ENCODE measurements at regions not wholly inside any gene's neighbourhood (a gene's known extent, or its start where the extent isn't known, plus 50 kb on each side); places are given as distances from the start of the nearest gene placed in this dataset.
"Not testable (repeated sequence)": the region's sequence is repeated elsewhere in the genome, so short reads cannot be mapped to it uniquely, and the experiment has no call there.

- no peaks in the 10 kb centered on the region for H3K36me3 Mint-ChIP-seq
- H3K4me3 Mint-ChIP-seq: no peak overlapping the region
- H3K27ac Mint-ChIP-seq: no peak overlapping the region
- DNase-seq: no peak
- H3K27me3 Mint-ChIP-seq: no peaks in the 10 kb centered on the region
- peaks cover 10% of the 10 kb centered on the region for H3K9me3 Mint-ChIP-seq
- no peaks in the 10 kb centered on the region for H3K4me1 Mint-ChIP-seq
These were observed 1156.6 kb downstream of the PLA2G4A start for GRCh38 chr1:187985145-187985896.

GRCh38 chr1:187985897-187986654, 1157.3 kb downstream of the PLA2G4A start:
- Mint-ChIP-seq H3K27me3 (no peaks in the 10 kb centered on the region), H3K4me3 (no peak overlapping the region), H3K4me1 (no peaks in the 10 kb centered on the region), H3K27ac (no peak overlapping the region), H3K36me3 (no peaks in the 10 kb centered on the region), H3K9me3 (peaks cover 5% of the 10 kb centered on the region)
- no peak for DNase-seq

- Mint-ChIP-seq H3K4me1 (no peaks in the 10 kb centered on the region), H3K36me3 (no peaks in the 10 kb centered on the region), H3K27ac (no peak overlapping the region), H3K4me3 (no peak overlapping the region), H3K27me3 (no peaks in the 10 kb centered on the region), H3K9me3 (peaks cover 4% of the 10 kb centered on the region)
- DNase-seq: no peak
These were observed 1158.6 kb downstream of the PLA2G4A start for GRCh38 chr1:187987236-187987776.

- Mint-ChIP-seq H3K27me3 (no peaks in the 10 kb centered on the region), H3K4me3 (no peak overlapping the region), H3K4me1 (no peaks in the 10 kb centered on the region), H3K9me3 (peaks cover 2% of the 10 kb centered on the region), H3K36me3 (no peaks in the 10 kb centered on the region), H3K27ac (no peak overlapping the region)
- DNase-seq: no peak
These were observed 1163.2 kb downstream of the PLA2G4A start for GRCh38 chr1:187991944-187992343.

- no peaks in the 10 kb centered on the region for H3K27me3 Mint-ChIP-seq
- peaks cover 2% of the 10 kb centered on the region for H3K9me3 Mint-ChIP-seq
- no peaks in the 10 kb centered on the region for H3K4me1 Mint-ChIP-seq
- H3K36me3 Mint-ChIP-seq: no peaks in the 10 kb centered on the region
- DNase-seq: no peak
- H3K4me3 Mint-ChIP-seq: no peak overlapping the region
- H3K27ac Mint-ChIP-seq: no peak overlapping the region
These were observed 1168.0 kb downstream of the PLA2G4A start for GRCh38 chr1:187996780-187997179.

GRCh38 chr1:187999973-188000372, 1171.2 kb downstream of the PLA2G4A start:
- peaks cover 4% of the 10 kb centered on the region for H3K9me3 Mint-ChIP-seq
- no peaks in the 10 kb centered on the region for H3K27me3 Mint-ChIP-seq
- H3K27ac Mint-ChIP-seq: no peak overlapping the region
- no peak for DNase-seq
- no peaks in the 10 kb centered on the region for H3K36me3 Mint-ChIP-seq
- no peak overlapping the region for H3K4me3 Mint-ChIP-seq
- no peaks in the 10 kb centered on the region for H3K4me1 Mint-ChIP-seq

- H3K27me3 Mint-ChIP-seq, H3K9me3 Mint-ChIP-seq, H3K4me1 Mint-ChIP-seq, DNase-seq, H3K36me3 Mint-ChIP-seq, H3K27ac Mint-ChIP-seq, H3K4me3 Mint-ChIP-seq: not testable (repeated sequence)
These were observed 1174.9 kb downstream of the PLA2G4A start for GRCh38 chr1:188003687-188004086.

GRCh38 chr1:188004849-188005248, 1176.1 kb downstream of the PLA2G4A start:
- Mint-ChIP-seq H3K27me3 (no peaks in the 10 kb centered on the region), H3K4me1 (no peaks in the 10 kb centered on the region), H3K27ac (no peak overlapping the region), H3K4me3 (no peak overlapping the region), H3K36me3 (no peaks in the 10 kb centered on the region), H3K9me3 (peaks cover 5% of the 10 kb centered on the region)
- no peak for DNase-seq

- DNase-seq: no peak
- Mint-ChIP-seq H3K4me1 (no peaks in the 10 kb centered on the region), H3K9me3 (peaks cover 5% of the 10 kb centered on the region), H3K4me3 (no peak overlapping the region), H3K27ac (no peak overlapping the region), H3K36me3 (no peaks in the 10 kb centered on the region), H3K27me3 (no peaks in the 10 kb centered on the region)
These were observed 1177.6 kb downstream of the PLA2G4A start for GRCh38 chr1:188006354-188006753.

- not testable (repeated sequence) for H3K36me3 Mint-ChIP-seq, H3K4me1 Mint-ChIP-seq
These were observed 1184.6 kb downstream of the PLA2G4A start for GRCh38 chr1:188013222-188013849.

GRCh38 chr1:188017921-188018320, 1189.2 kb downstream of the PLA2G4A start:
- Mint-ChIP-seq H3K4me3 (no peak overlapping the region), H3K4me1 (no peaks in the 10 kb centered on the region), H3K27me3 (no peaks in the 10 kb centered on the region), H3K27ac (no peak overlapping the region), H3K9me3 (no peaks in the 10 kb centered on the region), H3K36me3 (no peaks in the 10 kb centered on the region)
- DNase-seq: no peak

More at GRCh38 chr1:188013222-188013849, 1184.6 kb downstream of the PLA2G4A start:
- not testable (repeated sequence) for H3K4me3 Mint-ChIP-seq, H3K9me3 Mint-ChIP-seq, H3K27ac Mint-ChIP-seq, H3K27me3 Mint-ChIP-seq, DNase-seq

- Mint-ChIP-seq H3K4me1 (no peaks in the 10 kb centered on the region), H3K27ac (no peak overlapping the region), H3K27me3 (no peaks in the 10 kb centered on the region), H3K36me3 (no peaks in the 10 kb centered on the region), H3K9me3 (peaks cover 2% of the 10 kb centered on the region), H3K4me3 (no peak overlapping the region)
- no peak for DNase-seq
These were observed 1193.9 kb downstream of the PLA2G4A start for GRCh38 chr1:188022661-188023060.

GRCh38 chr1:188023206-188023605, 1194.5 kb downstream of the PLA2G4A start:
- no peak overlapping the region for H3K4me3 Mint-ChIP-seq
- no peak for DNase-seq
- H3K9me3 Mint-ChIP-seq: peaks cover 2% of the 10 kb centered on the region
- H3K27me3 Mint-ChIP-seq: no peaks in the 10 kb centered on the region
- no peaks in the 10 kb centered on the region for H3K36me3 Mint-ChIP-seq
- H3K27ac Mint-ChIP-seq: no peak overlapping the region
- H3K4me1 Mint-ChIP-seq: no peaks in the 10 kb centered on the region

GRCh38 chr1:188027613-188028012, 1198.9 kb downstream of the PLA2G4A start:
- no peaks in the 10 kb centered on the region for H3K4me1 Mint-ChIP-seq
- H3K27ac Mint-ChIP-seq: no peak overlapping the region
- peaks cover 2% of the 10 kb centered on the region for H3K9me3 Mint-ChIP-seq
- H3K27me3 Mint-ChIP-seq: no peaks in the 10 kb centered on the region
- no peak for DNase-seq
- H3K4me3 Mint-ChIP-seq: no peak overlapping the region
- no peaks in the 10 kb centered on the region for H3K36me3 Mint-ChIP-seq

- not testable (repeated sequence) for H3K36me3 Mint-ChIP-seq, H3K27ac Mint-ChIP-seq, H3K4me1 Mint-ChIP-seq, DNase-seq, H3K27me3 Mint-ChIP-seq, H3K4me3 Mint-ChIP-seq, H3K9me3 Mint-ChIP-seq
These were observed 1208.8 kb downstream of the PLA2G4A start for GRCh38 chr1:188037572-188037971.

Measured in activated naive CD8-positive, alpha-beta T cell treated with anti-CD3 and anti-CD28 coated beads for 36 hours (primary cell).